Bone marrow (tissue), 2 donors: ENCODE measurements at regions not wholly inside any gene's neighbourhood (a gene's known extent, or its start where the extent isn't known, plus 50 kb on each side); places are given as distances from the start of the nearest gene placed in this dataset.
"Not testable (repeated sequence)": the region's sequence is repeated elsewhere in the genome, so short reads cannot be mapped to it uniquely, and the experiment has no call there.

ENCODE experiments used
- DNase-seq, 2 donors: peaks; one replicate each; lab custom pipeline; 2025; lab: John Stamatoyannopoulos, UW

DNA sequence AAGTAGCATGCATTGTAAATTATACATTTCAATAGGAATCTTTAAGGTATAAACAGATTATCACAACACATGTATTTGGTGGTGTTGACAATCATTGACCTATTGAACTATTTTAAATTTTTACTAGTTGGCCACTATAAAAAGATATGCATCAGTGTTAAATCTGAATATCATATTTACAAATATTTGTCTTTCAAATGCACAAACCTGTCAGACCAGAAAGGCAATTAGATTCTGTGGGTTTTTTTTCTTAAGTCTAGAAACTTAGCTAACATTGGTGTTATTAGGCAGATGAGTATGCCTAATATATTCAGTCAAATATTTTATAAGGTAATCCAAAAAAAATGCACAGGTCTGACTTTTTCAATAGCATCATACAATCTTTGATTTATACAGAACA, 241.4 kb upstream of the DGKB start:
- no peak for DNase-seq

GRCh38 chr7:15143121-15143520, 240.6 kb upstream of the DGKB start:
- no peak for DNase-seq

- no peak for DNase-seq
Measured at GRCh38 chr7:15140431-15140830, 237.9 kb upstream of the DGKB start.

DNA sequence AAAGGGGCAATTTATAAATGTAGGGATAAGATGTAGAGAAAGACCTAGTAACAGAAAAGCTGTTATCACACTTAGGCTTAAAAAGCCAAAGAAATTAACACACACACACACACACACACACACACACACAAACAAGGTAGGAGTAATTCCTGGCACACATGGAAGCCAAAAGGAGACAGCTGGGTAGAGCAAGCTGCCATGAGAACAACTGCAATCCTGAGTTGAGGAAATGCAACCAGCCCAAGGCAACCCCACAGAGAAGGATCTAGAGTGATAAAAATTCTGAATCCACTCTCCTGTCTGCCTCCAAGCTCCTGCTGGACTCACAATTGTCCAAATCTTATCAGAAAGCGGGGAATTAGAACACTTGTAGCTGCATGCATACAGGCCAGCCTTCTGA, 229.1 kb upstream of the DGKB start:
- no peak for DNase-seq

GRCh38 chr7:15130666-15131541, 228.4 kb upstream of the DGKB start:
- DNase-seq: no peak

GRCh38 chr7:15128716-15129115, 226.2 kb upstream of the DGKB start:
- no peak for DNase-seq

DNA sequence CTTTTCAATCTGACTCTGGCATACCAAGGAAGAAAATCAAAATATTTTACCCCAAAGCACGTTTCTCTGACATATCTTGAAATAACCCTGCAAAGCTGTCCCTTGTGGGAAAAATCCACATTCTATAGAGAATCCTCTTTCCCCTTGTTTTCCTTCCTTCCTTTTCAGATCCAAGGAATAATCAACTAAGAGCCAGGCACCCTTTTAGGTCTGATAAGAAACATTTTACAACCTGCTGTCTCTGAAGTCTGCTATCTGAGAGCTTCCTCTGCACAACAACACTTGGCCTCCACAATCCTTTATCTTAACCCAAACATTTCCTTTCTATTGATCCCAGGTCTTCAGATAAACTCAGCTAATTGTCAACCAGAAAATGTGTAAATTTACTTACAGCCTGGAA, 224.1 kb upstream of the DGKB start:
- not testable (repeated sequence) for DNase-seq

DNA sequence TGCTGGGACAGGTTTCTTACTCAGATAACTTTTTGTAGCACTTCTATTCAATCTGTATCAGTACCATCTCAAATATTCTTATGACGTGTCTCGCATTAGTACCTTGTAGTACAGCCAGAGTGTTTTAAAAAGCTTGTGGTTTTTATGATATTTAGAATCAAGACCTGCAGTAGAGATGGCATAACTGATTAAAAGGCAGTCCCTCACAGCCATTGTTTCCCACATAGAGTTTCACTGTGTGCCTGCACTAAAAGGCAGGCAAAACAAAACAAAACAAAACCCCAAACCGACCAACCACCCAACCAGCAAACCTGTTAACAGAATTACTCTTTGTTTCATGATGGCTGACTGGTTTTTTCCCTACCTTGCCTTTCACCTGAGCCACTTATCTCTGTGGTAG, 221.3 kb upstream of the DGKB start:
- no peak for DNase-seq

DNA sequence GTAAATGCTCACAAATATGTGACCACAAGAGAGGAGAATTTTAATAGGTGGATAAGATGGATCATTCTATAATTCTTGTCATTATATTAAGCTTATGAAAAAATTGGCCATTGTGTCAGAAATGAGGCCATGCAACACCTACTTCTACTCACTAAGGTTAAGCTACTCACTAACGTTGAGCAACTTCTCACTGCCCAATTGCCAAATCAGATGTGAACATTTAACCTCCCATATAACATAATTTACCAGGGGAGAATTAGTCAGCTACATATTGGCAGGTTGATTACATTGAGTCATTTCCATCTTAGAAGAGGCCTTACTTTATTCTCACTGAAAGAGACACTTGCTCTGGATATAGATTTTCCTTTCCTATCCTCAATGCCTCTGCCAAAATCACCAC, 211.2 kb upstream of the DGKB start:
- DNase-seq: no peak

- DNase-seq: no peak
Measured at GRCh38 chr7:15105711-15106110, 203.2 kb upstream of the DGKB start.

DNA sequence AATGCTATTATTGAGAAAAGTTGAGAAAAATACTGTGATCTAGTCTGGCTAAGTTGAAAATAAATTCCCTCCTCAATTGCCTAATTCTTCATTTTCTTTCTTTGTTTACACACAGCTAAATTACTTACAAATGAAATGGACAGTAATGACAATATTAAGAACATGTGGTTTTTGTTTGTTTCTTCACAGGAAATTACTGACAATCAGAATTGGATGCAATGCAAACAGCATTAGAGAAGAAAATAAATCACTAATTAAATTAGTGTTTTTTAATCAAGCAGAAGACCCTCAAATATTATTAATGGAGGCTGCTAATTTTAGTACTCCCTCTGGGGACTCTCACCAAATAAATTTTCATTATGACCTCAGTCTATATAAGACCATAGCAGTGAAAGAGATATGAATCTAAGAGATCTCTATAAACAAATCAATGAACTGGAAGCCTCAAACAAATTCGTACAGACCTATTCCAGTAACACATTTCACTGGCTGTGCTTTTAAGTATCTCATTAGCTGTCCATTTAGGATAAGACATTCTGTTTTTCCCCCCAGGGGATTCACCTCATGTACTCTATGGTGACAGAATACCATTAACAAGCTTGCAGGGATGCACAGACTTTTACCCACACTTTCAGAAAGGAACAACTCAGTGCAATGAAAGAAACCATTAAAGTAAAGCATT, 202.0 kb upstream of the DGKB start:
- no peak for DNase-seq

GRCh38 chr7:15099074-15099473, 196.5 kb upstream of the DGKB start:
- no peak for DNase-seq

- DNase-seq: no peak
Measured at GRCh38 chr7:15096853-15097252, 194.3 kb upstream of the DGKB start.

GRCh38 chr7:15094989-15095388, 192.4 kb upstream of the DGKB start:
- DNase-seq: no peak

DNA sequence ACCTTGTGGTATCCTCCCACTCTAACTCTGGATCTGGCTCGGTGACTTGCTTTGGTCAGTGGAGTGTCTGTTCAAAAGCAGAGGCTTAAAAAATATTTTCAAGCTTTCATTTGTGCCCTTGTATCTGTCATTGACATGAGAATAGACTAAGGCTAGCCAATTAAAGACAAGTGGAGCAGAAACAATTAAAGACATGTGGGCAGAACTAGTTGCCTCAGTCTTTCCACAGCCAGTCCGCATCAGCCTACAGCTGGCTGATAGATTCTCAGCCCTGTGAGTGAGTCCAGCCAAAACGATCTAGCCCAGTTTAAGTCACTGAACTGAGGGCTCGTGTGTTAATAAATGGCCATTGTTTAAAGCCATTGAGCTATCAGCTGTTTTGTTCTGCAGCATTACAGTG, 185.2 kb upstream of the DGKB start:
- DNase-seq: no peak

DNA sequence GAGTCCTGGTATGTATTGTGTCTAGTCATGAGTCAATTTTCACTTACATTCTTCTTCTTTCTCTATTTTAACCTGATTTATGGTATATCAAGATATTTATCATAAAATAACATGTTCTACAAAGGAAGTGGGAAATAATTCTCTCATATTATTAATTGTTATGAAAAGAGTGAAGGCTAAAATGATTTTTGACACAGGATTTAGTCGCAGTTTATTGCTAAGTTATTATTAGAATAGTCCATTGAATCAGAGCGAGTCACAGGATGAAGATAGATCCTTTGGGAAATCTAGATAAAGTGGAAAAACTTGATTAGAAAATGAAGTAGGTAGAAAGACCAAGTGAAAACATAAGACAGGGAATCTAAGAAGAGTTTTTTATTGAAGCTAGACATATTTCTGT, 184.3 kb upstream of the DGKB start:
- DNase-seq: no peak

DNA sequence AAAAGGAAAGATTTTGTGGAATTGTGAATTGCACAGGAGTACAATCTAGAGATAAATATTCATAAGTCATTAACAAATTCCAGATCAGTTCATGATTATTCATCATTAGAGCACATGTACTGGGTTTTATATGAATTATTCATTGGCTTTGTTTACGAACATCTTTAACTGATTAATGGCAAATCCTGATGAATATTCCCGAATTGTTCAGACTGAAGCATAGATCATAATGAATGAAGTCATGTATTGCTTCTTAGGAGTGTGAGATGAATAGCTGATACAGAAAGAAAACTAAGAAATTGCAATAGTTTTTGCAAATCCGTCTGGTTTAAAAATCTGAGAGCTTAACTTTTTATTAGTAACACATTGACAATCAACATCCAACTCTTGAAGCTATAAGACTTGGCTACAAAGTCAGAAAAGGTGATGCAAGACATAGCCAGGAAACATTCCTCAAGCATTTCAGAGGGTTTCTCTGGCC, 183.6 kb upstream of the DGKB start:
- no peak for DNase-seq

- DNase-seq: no peak
Measured at GRCh38 chr7:15085366-15085765, 182.8 kb upstream of the DGKB start.

DNA sequence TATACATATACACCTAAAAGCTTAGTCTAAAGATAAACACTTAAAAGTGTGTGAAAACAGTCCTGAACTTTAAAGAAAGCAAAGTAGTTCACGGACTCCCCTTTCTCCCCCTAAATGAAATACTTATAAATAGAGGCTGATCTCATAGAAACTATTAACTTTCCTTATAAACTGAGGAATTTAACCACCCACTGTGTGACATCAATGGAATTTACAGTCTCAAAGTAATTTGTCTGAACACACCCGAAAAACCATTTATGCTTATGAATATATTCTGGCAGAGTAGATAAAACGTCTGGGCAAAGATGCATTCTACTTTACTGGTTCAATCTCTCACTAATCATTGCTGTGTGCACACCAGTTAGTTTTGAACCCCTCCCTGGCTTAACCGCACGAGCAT, 181.8 kb upstream of the DGKB start:
- no peak for DNase-seq

DNA sequence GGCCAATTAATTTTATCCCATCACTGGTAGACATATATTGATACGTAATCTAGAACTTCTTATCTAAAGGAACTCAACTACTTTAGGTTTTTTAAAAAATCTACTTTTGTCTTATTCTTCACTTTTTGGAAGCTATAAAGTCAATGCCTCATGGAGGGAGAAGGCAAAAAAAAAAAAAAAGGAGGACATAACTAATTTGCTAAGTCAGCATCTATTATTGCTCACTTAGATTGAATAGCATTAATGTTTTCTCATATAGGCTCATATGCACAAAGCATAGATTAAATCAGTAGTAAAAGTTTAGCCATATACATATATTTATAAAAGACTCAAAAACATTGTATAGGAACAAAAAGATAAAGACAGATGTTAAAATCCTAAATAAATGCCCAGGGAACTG, 179.3 kb upstream of the DGKB start:
- DNase-seq: no peak

DNA sequence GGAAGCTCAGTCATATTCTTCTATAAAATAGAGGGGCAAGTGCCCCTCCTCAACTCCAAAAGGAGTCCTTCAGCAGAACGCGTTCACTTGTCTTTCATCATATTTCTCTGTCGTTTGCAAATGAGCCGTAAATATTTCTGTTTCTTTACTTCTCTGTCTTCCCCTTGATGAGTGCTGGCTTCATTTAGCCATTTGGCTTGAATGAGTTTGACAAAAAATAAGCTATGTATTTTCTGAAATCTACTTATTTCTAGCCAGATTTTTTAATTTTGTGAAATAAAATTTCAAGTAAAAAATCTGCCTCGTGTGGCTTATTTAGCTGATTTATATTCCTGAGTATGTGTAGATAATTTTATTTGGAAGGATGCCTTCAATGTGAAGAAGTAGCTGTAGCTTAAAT, 170.8 kb upstream of the DGKB start:
- no peak for DNase-seq

DNA sequence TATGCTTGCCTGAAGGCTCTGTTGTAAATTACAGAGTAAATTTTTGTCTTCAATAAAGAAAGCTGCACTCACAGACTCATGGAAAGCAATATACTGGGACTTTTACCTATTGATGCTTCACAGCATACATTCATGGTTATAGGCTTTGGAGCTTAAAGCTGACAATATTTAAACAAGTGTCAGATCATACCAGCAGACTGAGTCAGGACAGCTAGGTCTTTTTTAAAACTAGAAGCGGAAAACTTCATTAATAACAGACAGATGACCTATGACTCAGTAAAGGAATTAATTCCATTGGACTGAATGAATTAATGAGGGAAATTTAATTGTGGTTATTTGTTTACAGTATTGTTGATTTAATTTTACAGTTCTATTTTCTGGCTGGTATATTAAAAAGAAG, 165.8 kb upstream of the DGKB start:
- no peak for DNase-seq

DNA sequence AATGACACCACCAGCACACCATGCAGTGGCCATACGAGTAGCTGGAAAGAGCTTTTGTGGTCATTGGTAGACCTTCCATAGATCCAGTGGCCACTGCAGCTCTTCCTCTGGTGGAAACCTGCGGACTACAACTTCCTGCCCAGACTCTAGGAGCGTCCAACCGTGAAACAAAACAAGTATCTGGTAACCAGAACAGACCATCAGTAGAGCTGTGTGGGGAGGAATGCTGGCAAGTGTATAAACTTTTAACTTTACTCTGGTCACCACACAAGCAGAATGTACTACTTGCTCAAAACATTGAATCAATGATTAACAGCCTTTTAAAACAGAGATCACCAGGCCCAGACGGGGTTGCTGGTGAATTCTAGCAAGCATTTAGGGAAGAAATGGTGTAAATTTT, 154.7 kb upstream of the DGKB start:
- no peak for DNase-seq

- not testable (repeated sequence) for DNase-seq
Measured at GRCh38 chr7:15054304-15054703, 151.8 kb upstream of the DGKB start.
